Neutrophil (primary cell): ENCODE measurements at regions not wholly inside any gene's neighbourhood (a gene's known extent, or its start where the extent isn't known, plus 50 kb on each side); places are given as distances from the start of the nearest gene placed in this dataset.

Experiments
- H3K27ac ChIP-seq: fragments of 200-600 bp; sonication (generic); 2 replicates; pipeline ENCODE4 v1.5.1; 2016; ENCODE audit warnings: mild to moderate bottlenecking, moderate library complexity
- H3K27me3 ChIP-seq: fragments of 200-600 bp; sonication (generic); 2 replicates; pipeline ENCODE4 v1.6.0; 2016; ENCODE audit warnings: mild to moderate bottlenecking
- H3K36me3 ChIP-seq: fragments of 200-600 bp; sonication (generic); 2 replicates; pipeline ENCODE4 v1.5.1; 2017
- H3K4me1 ChIP-seq, 2 experiments: fragments of 200-600 bp in 1 of 2; sonication (generic) in 1 of 2; 1 replicate in 1 of 2; 2 replicates in 1 of 2; pipeline versions ENCODE4 v1.5.1 to v1.6.1; 2013 to 2016; ENCODE audit warnings: low read depth in 1 of 2, low read length in 1 of 2, mild to moderate bottlenecking in 1 of 2, moderate library complexity in 1 of 2; ENCODE audit not compliant: control insufficient read depth in 1 of 2, insufficient read depth in 1 of 2
- H3K4me3 ChIP-seq, 2 experiments: fragments of 200-600 bp in 1 of 2; sonication (generic) in 1 of 2; 1 replicate in 1 of 2; 2 replicates in 1 of 2; pipeline ENCODE4 v1.5.1; 2013 to 2016; ENCODE audit warnings: low read depth in 1 of 2, low read length in 1 of 2, mild to moderate bottlenecking in 1 of 2, moderate library complexity in 1 of 2
- H3K9me3 ChIP-seq: fragments of 200-600 bp; sonication (generic); 2 replicates; pipeline ENCODE4 v1.5.1; 2016
- CTCF ChIP-seq: fragments of 200-600 bp; sonication (generic); IDR thresholded peaks from 2 replicates; pipeline ENCODE4 v1.5.1; 2016; ENCODE audit warnings: antibody characterized with exemption

DNA sequence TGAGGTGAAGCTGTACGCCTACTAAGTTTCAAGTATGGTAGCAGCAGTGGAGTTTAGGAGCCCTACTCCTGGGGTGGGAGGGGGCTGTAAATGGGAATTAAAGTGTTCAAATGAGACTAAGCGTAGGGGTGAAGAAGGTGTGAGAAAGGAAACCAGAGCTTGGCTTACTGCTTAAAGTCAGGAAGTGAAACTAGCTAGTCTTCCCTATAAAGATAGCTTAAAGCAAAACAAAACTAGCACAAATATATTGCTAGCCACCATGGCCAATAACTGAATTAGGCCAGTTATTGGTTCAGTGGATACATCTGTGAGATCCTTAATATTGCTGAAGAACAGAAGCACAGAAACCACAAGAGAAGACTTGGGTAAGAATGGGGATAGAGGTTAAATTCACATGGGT lies 492.2 kb upstream of the PKN2 start:
- no peaks in the 10 kb centered on the region for H3K27me3 ChIP-seq
- no peaks in the 10 kb centered on the region for H3K4me1 ChIP-seq
- no peaks in the 10 kb centered on the region for H3K36me3 ChIP-seq
- no peak overlapping the region for H3K27ac ChIP-seq
- no peaks in the 10 kb centered on the region for H3K9me3 ChIP-seq
- TF ChIP-seq CTCF = no peak
- H3K4me3 ChIP-seq = no peak overlapping the region

DNA sequence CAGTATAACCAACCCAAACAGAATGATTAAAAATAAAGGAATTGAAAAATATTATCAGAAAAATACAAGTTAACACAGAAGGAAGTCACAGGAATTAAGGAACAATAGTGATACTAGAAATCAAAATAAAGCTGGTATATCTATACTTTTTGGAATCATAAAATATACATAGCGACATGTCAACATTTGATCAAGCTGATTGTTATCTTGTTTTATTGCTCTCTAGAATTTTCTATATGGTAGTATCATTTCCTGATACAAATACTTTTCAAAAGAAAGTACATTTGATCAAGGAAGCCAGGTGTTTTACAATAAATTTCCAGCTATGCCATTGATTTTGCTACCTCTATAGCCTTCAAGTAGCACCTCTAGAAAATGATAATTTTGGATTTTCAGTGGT lies 489.5 kb upstream of the PKN2 start:
- TF ChIP-seq CTCF = no peak
- Histone ChIP-seq H3K9me3 (no peaks in the 10 kb centered on the region), H3K27me3 (no peaks in the 10 kb centered on the region), H3K27ac (no peak overlapping the region), H3K4me3 (no peak overlapping the region), H3K4me1 (no peaks in the 10 kb centered on the region), H3K36me3 (no peaks in the 10 kb centered on the region)

- Histone ChIP-seq H3K9me3 (no peaks in the 10 kb centered on the region), H3K27me3 (no peaks in the 10 kb centered on the region), H3K4me3 (no peak overlapping the region), H3K4me1 (no peaks in the 10 kb centered on the region), H3K27ac (no peak overlapping the region), H3K36me3 (no peaks in the 10 kb centered on the region)
- no peak for TF ChIP-seq CTCF
These were observed 483.5 kb upstream of the PKN2 start for GRCh38 chr1:88200545-88200944.

DNA sequence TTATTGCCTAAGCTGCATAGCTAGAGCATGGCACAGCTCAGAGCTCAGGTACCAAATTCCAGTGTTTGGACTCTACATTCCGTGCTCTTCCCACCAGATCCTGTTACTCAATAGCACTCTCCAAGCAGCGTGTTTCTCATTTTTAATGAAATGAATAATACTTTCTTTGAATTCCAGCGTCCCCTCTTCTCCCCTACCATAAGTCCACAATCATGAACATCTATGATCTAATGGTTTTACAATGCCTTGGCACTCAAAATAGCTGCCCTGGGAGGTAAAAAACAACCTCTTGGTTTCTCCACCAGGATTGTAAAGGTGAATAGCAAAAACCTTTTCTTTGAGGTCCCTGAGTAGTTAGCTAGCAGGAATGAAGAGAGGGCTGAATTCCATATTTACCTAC lies 480.0 kb upstream of the PKN2 start:
- no peak for TF ChIP-seq CTCF
- H3K9me3 ChIP-seq = no peaks in the 10 kb centered on the region
- no peak overlapping the region for H3K27ac ChIP-seq
- no peaks in the 10 kb centered on the region for H3K4me1 ChIP-seq
- no peaks in the 10 kb centered on the region for H3K27me3 ChIP-seq
- H3K4me3 ChIP-seq = no peak overlapping the region
- H3K36me3 ChIP-seq = no peaks in the 10 kb centered on the region

GRCh38 chr1:88204612-88205167 lies 479.4 kb upstream of the PKN2 start:
- H3K27me3 ChIP-seq = no peaks in the 10 kb centered on the region
- H3K4me1 ChIP-seq = no peaks in the 10 kb centered on the region
- H3K27ac ChIP-seq = no peak overlapping the region
- no peaks in the 10 kb centered on the region for H3K36me3 ChIP-seq
- H3K4me3 ChIP-seq = no peak overlapping the region
- H3K9me3 ChIP-seq = no peaks in the 10 kb centered on the region
- no peak for TF ChIP-seq CTCF

DNA sequence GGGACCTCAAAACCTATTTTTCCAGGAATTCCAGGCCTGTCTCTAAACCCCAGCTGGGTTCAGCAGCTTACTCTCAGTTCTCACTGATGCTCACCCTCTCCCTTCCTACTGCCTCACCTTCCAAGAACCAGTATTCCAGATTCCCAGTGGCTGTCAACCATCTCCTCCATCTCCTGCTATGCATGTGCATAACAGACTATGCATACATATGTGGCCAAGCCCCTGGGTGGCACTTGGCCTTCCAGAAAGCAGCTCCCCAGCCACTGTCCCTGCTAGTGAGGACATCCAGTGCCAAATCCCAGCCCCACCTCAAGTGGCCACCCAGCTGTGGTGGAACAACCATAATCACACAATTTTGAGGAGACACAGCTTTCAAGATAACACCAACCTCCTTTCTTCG lies 475.7 kb upstream of the PKN2 start:
- no peak for TF ChIP-seq CTCF

More for the DNA sequence above, 475.7 kb upstream of the PKN2 start:
- Histone ChIP-seq H3K4me1 (no peaks in the 10 kb centered on the region), H3K36me3 (no peaks in the 10 kb centered on the region), H3K27me3 (no peaks in the 10 kb centered on the region), H3K9me3 (no peaks in the 10 kb centered on the region), H3K27ac (no peak overlapping the region), H3K4me3 (no peak overlapping the region)
